AG04450 (cell line): ENCODE measurements at regions not wholly inside any gene's neighbourhood (a gene's known extent, or its start where the extent isn't known, plus 50 kb on each side); places are given as distances from the start of the nearest gene placed in this dataset.

Experiments
- CTCF ChIA-PET: fragments of 300-600, 350-600 bp; formaldehyde crosslinking; extraction: SDS; loops from one replicate; lab custom pipeline; 2022; ENCODE audit warnings: antibody characterized with exemption, inconsistent platforms; lab: Charles Lee
- POLR2A ChIA-PET: fragments of 350-600 bp; formaldehyde crosslinking; extraction: SDS; loops from one replicate; lab custom pipeline; 2021; ENCODE audit warnings: antibody characterized with exemption, inconsistent platforms; lab: Yijun Ruan, JAX
- DNase-seq: peaks from one replicate; pipeline ENCODE4 v3.0.0-alpha.2; 2011; ENCODE audit warnings: low read depth, low spot score
- H3K27ac ChIP-seq: one replicate; pipeline ENCODE4 v1.5.1; 2012; ENCODE audit warnings: low read depth, low read length, control low read depth
- H3K27me3 ChIP-seq: one replicate; pipeline ENCODE4 v1.6.0; 2012; ENCODE audit warnings: low read length; ENCODE audit not compliant: control insufficient read depth, insufficient read depth
- H3K4me3 ChIP-seq: 2 replicates; pipeline ENCODE4 v1.5.1; 2011; ENCODE audit warnings: mild to moderate bottlenecking, low read depth, low read length, control low read depth
- H3K9me3 ChIP-seq: 2 replicates; pipeline ENCODE4 v1.5.1; 2012; ENCODE audit warnings: low read length; ENCODE audit not compliant: control insufficient read depth, insufficient read depth
- CTCF ChIP-seq: IDR thresholded peaks from 2 replicates; pipeline ENCODE4 v1.5.1; 2011; ENCODE audit warnings: low read depth, low read length, control low read depth, inconsistent platforms

DNA sequence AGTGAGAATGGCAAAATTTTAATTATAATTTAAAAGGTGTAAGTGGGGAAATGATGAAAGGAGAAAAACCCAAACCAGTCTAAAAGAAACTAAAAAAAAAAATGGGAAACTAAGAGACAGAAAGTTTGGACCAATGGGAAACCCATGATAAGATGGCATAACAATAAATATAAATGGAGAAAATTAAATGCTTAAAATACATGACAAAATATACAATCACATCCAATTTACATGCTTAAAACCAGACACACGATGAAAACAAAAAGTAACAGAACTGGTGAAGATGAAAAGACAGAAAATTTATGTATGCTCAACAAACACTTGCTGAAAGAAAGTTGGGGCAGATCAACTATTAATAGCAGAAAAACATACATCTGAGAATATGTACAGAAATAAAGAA is 1471.1 kb downstream of the TBC1D22A start:
- no peak for TF ChIP-seq CTCF
- Histone ChIP-seq H3K27me3 (no peaks in the 10 kb centered on the region), H3K4me3 (no peak overlapping the region), H3K9me3 (peaks cover 40% of the 10 kb centered on the region), H3K27ac (no peak overlapping the region)
- DNase-seq: no peak
- POLR2A ChIA-PET: no interaction called here
- CTCF ChIA-PET: no interaction called here

- TF ChIP-seq CTCF: no peak
- no peak for DNase-seq
- no peak overlapping the region for H3K27ac ChIP-seq
- no peaks in the 10 kb centered on the region for H3K27me3 ChIP-seq
- peaks cover 64% of the 10 kb centered on the region for H3K9me3 ChIP-seq
- ChIA-PET CTCF (no interaction called here), POLR2A (no interaction called here)
- H3K4me3 ChIP-seq: no peak overlapping the region
These were observed 1466.0 kb downstream of the TBC1D22A start for GRCh38 chr22:48228468-48228867.

DNA sequence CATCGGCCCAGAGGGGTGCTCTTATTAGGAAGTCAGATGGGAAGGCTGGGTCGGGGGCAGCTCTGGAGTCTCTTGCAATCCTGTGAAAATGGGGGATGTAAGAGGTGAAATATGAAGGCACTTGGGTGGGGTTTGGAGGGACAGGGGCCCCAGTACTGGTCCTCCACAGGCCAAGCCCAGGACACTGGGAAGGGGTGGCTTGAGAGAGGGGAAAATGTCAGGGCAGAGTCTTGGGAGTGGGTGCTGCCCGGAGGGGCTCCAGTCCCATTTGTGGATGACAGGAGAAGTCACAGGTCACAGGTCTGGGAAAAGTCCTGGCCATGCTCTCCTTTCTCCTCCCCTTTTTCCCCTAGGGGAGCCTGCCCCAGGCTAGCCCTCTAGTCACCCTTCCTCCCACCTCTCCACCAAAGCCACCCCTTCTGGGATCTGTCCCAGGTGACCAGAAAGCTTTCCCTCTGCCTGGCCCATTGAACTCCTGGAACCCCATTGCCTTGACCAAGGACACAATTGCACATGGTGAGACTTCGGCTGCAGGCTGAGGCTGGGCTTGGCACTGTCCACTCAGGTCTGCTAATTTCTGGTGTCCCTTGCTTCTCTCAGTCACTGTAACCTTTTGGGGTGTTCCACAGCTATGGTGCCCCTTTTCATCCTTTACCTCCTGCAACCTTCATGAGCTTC is 1465.0 kb downstream of the TBC1D22A start:
- Histone ChIP-seq H3K27me3 (no peaks in the 10 kb centered on the region), H3K9me3 (peaks cover 69% of the 10 kb centered on the region), H3K27ac (no peak overlapping the region), H3K4me3 (no peak overlapping the region)
- DNase-seq: no peak
- TF ChIP-seq CTCF: no peak
- CTCF ChIA-PET: no interaction called here
- POLR2A ChIA-PET: no interaction called here

DNA sequence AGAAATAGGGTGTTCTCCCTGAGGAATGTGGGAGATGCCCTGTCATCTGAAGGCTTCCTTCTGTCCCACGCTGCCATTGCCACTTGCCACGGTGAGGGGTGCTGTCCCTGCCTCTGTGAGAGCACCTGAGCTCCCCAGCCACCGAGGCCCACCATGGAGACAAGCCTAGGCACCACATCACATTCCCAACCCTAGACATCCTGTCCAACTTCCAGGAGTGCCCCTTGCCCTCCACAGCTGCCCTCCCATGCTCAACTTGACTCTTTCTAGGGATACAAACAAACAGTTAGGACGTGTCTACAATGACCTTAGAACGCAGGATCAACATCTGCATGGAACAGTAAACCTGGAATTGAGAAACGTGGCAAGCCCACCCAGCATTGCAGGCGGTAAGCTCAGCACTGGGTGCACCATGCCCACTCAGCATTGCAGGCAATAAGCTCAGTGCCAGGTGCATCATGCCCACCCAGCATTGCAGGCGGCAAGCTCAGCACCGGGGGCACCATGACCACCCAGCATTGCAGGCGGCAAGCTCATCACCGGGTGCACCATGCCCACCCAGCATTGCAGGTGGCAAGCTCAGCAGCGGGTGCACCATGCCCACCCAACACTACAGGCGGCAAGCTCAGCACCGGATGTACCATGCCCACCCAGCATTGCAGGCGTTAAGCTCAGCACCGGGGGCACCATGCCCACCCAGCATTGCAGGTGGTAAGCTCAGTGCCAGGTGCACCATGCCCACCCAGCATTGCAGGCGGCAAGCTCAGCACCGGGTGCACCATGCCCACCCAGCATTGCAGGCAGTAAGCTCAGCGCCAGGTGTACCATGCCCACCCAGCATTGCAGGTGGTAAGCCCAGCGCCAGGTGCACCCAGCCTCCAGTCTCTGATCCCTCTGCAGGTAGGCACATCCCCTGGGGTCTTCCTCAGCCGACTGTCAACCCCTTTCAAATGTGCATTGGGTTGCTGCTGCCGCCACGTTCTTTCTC is 1463.9 kb downstream of the TBC1D22A start:
- H3K27ac ChIP-seq: no peak overlapping the region
- CTCF ChIA-PET: no interaction called here
- H3K4me3 ChIP-seq: no peak overlapping the region
- no peak for DNase-seq
- POLR2A ChIA-PET: no interaction called here
- H3K27me3 ChIP-seq: no peaks in the 10 kb centered on the region
- H3K9me3 ChIP-seq: peaks cover 70% of the 10 kb centered on the region
- TF ChIP-seq CTCF: no peak

DNA sequence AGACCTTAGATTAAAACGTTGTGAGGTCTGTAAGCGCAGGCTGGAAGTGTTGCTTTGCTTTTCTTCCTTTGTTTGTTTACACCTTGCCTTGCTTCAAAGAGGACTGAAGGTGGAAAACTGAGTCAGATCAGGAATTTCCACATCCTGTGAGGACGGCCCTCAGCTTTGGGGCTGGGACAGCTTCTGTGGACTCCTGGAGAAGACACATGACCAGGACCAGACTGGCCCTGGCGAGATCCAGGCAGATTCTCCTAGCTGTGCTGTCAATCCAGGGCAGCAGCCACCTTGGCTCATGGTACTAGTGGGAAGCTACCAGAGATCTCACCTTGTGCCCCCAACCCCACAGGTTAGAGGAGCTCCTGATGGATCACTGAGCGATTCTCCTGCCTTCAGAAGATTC is 1461.9 kb downstream of the TBC1D22A start:
- H3K27me3 ChIP-seq: no peaks in the 10 kb centered on the region
- ChIA-PET POLR2A (no interaction called here), CTCF (no interaction called here)
- no peak for DNase-seq
- no peak for TF ChIP-seq CTCF
- H3K4me3 ChIP-seq: no peak overlapping the region
- no peak overlapping the region for H3K27ac ChIP-seq
- H3K9me3 ChIP-seq: peaks cover 65% of the 10 kb centered on the region
